Fibroblast of skin of back (primary cell): ENCODE measurements at regions not wholly inside any gene's neighbourhood (a gene's known extent, or its start where the extent isn't known, plus 50 kb on each side); places are given as distances from the start of the nearest gene placed in this dataset.

Experiments
- DNase-seq: peaks from one replicate; pipeline ENCODE4 v3.0.0-alpha.2; 2013

- DNase-seq = no peak
Measured at GRCh38 chr13:73187106-73187505, 128.3 kb downstream of the KLF5 start.

GRCh38 chr13:73179650-73180274 lies 121.0 kb downstream of the KLF5 start:
- no peak for DNase-seq

GRCh38 chr13:73177916-73178565 lies 119.2 kb downstream of the KLF5 start:
- no peak for DNase-seq

DNA sequence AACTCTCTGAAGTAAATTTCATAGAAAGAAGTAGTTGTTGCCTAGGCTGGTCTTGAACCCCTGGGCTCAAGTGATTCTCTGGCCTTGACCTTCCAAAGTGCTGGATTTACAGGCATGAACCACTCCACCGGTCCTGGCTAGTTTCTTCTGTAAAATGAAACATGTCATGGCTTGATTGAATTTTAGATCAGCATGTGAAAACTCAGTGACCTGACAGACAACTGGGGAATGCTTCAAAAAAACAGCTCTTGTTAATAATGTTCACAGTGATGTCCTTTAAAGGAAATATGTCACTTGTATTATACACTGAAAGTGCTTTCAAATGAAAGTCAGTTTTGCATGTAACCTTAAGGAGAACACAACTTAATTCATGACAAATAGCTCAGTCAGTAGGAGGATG lies 118.2 kb downstream of the KLF5 start:
- no peak for DNase-seq

DNA sequence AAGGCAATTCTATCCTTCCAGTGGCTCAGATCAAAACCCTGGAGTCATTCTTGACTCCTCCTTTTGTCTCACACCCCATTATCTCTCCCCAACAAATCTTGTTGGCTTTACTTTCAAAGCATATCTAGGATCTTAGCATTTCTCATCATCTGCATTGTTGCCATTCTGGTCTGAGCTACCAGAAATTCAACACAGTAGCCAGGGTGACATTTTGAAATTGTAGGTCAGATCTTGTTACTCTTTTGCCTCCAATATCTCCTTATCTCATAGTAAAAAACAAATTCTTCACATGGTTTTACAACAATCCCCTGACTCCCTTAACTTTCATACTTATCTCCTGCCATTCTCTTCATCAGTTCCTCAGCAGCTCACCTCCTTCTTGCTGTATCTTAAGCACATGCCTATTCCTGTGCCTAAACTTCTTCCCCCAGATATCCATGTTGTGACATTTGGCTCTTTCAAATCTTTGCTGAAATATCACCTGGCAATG lies 115.8 kb downstream of the KLF5 start:
- no peak for DNase-seq

- DNase-seq = no peak
Measured at GRCh38 chr13:73173279-73173811, 114.5 kb downstream of the KLF5 start.

DNA sequence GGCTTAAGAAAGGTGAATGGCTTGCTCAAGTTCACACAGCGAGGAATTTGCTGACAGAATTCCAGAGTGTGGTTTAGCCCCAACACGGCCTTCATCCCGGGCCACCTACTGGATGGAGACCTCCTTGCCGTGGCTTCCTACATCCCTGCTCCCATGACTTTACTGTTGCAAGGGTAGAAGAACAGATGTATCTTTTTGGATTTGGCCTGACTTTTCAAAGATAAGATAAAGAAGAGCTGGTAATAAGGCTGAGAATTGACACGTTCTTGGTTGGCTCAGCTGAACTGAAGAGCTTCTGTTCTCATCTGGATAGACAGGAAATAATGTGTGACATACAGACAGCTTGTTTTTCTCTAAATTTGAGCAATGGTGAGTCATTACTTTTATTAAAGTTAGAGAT lies 113.1 kb downstream of the KLF5 start:
- DNase-seq = peak; percentile 59

DNA sequence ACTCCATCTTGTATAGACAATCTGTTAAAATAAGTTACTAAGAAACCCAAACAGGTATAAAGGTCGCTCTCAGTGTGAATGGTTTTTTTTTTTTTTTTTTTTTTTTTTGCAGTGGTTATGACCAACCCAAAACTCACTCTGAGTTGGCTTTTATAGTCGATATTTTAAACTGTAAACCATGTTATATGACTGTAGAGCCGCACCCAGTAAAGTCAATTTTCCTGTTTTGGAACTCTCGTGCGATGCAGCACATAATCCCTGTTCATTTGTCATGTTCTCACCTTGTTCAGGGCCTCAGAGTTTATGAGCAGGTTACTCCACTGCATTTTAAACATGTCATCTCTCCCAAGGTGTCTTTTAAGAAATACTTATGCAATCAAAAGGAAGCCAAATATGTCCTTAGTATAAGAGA lies 112.5 kb downstream of the KLF5 start:
- no peak for DNase-seq

DNA sequence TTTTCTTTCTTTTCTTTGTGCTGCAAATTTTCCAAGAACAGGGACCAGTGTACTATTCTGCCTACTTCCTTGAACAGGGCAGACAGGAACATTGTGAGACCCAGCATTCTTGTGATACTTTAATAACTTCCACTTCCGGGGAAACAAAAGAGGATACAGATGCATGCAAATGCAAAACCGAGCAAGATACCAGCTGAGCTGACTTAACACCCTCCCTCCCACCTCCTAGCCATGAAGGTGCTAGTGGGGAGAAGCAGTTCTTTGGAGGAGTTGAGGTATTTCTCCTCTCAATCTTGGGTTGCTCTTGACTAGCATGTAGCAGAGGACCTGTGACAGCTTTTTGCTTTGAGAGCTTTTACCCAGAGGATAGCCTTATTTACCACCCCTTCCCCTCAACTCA lies 111.2 kb downstream of the KLF5 start:
- peak; percentile 29 for DNase-seq

DNA sequence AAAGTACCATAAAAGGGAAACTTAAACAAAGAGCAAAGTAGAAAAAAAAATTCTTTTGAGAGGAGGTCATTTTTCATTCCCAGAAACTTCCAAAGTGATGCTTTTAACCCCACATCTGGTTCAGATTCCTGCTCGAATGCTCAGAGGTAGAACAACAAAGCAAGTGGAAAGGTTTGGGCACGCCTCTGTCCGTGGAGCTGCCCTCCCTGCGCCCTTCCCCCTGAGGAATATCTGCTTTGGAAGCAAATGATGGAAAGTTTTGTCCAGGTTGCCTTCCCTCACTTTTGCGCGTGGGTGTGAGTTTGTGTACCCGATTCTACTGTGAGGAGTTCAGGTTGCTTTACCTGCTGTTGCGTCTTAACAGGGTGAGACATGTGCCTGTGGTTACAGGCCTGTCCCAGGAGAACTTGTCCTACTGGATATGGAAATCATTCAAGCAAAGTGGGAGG lies 110.2 kb downstream of the KLF5 start:
- peak; percentile 92 for DNase-seq

- peak; percentile 65 for DNase-seq
Measured at GRCh38 chr13:73168226-73168952, 109.6 kb downstream of the KLF5 start.

GRCh38 chr13:73167028-73167820 lies 108.4 kb downstream of the KLF5 start:
- no peak for DNase-seq

DNA sequence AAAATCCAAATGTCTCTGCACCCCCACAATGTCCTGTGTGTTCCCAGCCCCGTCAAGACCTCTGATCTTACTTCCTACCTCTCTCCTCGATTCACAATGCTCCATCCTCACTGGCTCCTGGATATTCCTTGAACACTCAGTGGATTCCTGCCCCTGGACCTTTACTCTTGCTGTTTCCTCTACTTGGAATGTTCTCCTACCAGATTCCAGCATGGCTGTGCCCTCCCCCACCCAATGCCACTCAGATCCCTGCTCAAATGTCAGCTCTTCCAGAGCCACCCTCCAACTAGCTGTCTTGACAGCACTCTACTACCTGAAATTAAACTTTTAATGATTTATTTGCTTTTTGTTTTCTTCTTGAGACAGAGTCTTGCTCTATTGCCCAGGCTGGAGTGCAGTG lies 107.4 kb downstream of the KLF5 start:
- no peak for DNase-seq

- DNase-seq = no peak
Measured at GRCh38 chr13:73162912-73163911, 104.4 kb downstream of the KLF5 start.

GRCh38 chr13:73160371-73161031 lies 101.7 kb downstream of the KLF5 start:
- DNase-seq = peak; percentile 37

GRCh38 chr13:73158851-73159250 lies 100.0 kb downstream of the KLF5 start:
- DNase-seq = peak; percentile 91

- DNase-seq = no peak
Measured at GRCh38 chr13:73157031-73157430, 98.2 kb downstream of the KLF5 start.

DNA sequence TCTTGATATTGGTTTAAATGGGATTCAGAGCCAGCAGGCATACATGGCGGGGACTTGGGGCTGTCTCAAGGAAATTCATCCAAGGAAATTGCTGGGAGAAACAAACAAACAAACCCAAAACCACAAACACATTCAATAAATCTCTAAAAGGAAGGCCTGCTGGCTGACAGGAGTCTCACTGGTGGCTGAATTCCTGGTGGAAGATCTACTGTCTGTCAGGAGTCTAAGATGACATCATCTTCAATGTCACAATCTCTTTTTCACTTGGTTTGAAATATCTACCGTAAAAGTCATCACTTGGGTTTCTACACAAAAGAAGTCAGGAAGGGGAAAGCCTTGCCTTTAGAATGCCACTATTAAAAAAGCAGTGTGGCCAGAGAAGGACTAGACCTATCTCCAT lies 87.9 kb downstream of the KLF5 start:
- peak; percentile 41 for DNase-seq

GRCh38 chr13:73142071-73142470 lies 83.3 kb downstream of the KLF5 start:
- no peak for DNase-seq

GRCh38 chr13:73141292-73141771 lies 82.5 kb downstream of the KLF5 start:
- DNase-seq = no peak

- DNase-seq = no peak
Measured at GRCh38 chr13:73140801-73141200, 82.0 kb downstream of the KLF5 start.
